ENCODE measurements at regions not wholly inside any gene's neighbourhood (a gene's known extent, or its start where the extent isn't known, plus 50 kb on each side); places are given as distances from the start of the nearest gene placed in this dataset.
"Not testable (repeated sequence)": the region's sequence is repeated elsewhere in the genome, so short reads cannot be mapped to it uniquely, and the experiment has no call there.

GRCh38 chr3:163556813-163557523 lies 1521.3 kb downstream of the SI start:
- TF ChIP-seq CTCF (IDR thresholded peaks at IDR 0.05; ENCODE audit: unreplicated experiment): no peak
- peaks cover 3% of the 10 kb centered on the region for H3K9me3 Mint-ChIP-seq (ENCODE audit: low read depth, unreplicated experiment)
- H3K4me3 Mint-ChIP-seq (ENCODE audit: low read depth, unreplicated experiment): no peak overlapping the region
- no peak for DNase-seq
- peaks cover 9% of the 10 kb centered on the region for H3K4me1 Mint-ChIP-seq (ENCODE audit: low read depth, unreplicated experiment)
- intact Hi-C loops (cut with micrococcal nuclease; ENCODE audit: unreplicated experiment): no loop called here
- BruUV-seq (replicated peaks): no TSS peak
- H3K27ac Mint-ChIP-seq (ENCODE audit: unreplicated experiment): no peak overlapping the region
- no peaks in the 10 kb centered on the region for H3K27me3 Mint-ChIP-seq (ENCODE audit: unreplicated experiment)
- CTCF ChIA-PET: interaction anchor here (0.7 kb wide), 1 partner anchor 82 kb away, joined by 3 read pairs; no protein-coding TSS in a partner anchor
- no peaks in the 10 kb centered on the region for H3K36me3 Mint-ChIP-seq (ENCODE audit: insufficient read depth, unreplicated experiment)

- TF ChIP-seq CTCF (IDR thresholded peaks at IDR 0.05; ENCODE audit: unreplicated experiment): no peak
- Mint-ChIP-seq H3K36me3 (ENCODE audit: insufficient read depth, unreplicated experiment) (no peaks in the 10 kb centered on the region), H3K27me3 (ENCODE audit: unreplicated experiment) (no peaks in the 10 kb centered on the region), H3K4me1 (ENCODE audit: low read depth, unreplicated experiment) (peaks cover 9% of the 10 kb centered on the region), H3K9me3 (ENCODE audit: low read depth, unreplicated experiment) (peaks cover 7% of the 10 kb centered on the region), H3K4me3 (ENCODE audit: low read depth, unreplicated experiment) (no peak overlapping the region), H3K27ac (ENCODE audit: unreplicated experiment) (no peak overlapping the region)
- no peak for DNase-seq
- CTCF ChIA-PET: interaction anchor here (0.7 kb wide), 2 partner anchors 83 to 372 kb away, joined by 3 read pairs; no protein-coding TSS in a partner anchor
- BruUV-seq (replicated peaks): no TSS peak
- intact Hi-C loops (cut with micrococcal nuclease; ENCODE audit: unreplicated experiment): no loop called here
These were observed 1522.4 kb downstream of the SI start for GRCh38 chr3:163555918-163556317.

DNA sequence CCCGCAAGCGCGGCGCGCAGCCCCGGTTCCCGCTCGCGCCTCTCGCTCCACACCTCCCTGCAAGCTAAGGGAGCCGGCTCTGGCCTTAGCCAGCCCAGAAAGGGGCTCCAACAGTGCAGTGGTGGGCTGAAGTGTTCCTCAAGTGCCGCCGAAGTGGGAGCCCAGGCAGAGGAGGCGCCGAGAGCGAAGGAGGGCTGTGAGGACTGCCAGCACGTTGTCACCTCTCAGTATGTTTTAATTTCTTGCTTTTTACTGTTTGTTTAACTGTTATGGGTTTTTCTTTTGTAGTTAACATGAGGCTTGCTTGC lies 1525.7 kb downstream of the SI start:
- H3K36me3 Mint-ChIP-seq (ENCODE audit: insufficient read depth, unreplicated experiment): no peaks in the 10 kb centered on the region
- no peak for DNase-seq
- no peak overlapping the region for H3K4me3 Mint-ChIP-seq (ENCODE audit: low read depth, unreplicated experiment)
- no TSS peak for BruUV-seq (replicated peaks)
- no peaks in the 10 kb centered on the region for H3K27me3 Mint-ChIP-seq (ENCODE audit: unreplicated experiment)
- TF ChIP-seq CTCF (IDR thresholded peaks at IDR 0.05; ENCODE audit: unreplicated experiment): no peak
- H3K27ac Mint-ChIP-seq (ENCODE audit: unreplicated experiment): no peak overlapping the region
- intact Hi-C loops (cut with micrococcal nuclease; ENCODE audit: unreplicated experiment): no loop called here
- H3K9me3 Mint-ChIP-seq (ENCODE audit: low read depth, unreplicated experiment): peaks cover 7% of the 10 kb centered on the region
- H3K4me1 Mint-ChIP-seq (ENCODE audit: low read depth, unreplicated experiment): peaks cover 9% of the 10 kb centered on the region
- CTCF ChIA-PET: no interaction called here

DNA sequence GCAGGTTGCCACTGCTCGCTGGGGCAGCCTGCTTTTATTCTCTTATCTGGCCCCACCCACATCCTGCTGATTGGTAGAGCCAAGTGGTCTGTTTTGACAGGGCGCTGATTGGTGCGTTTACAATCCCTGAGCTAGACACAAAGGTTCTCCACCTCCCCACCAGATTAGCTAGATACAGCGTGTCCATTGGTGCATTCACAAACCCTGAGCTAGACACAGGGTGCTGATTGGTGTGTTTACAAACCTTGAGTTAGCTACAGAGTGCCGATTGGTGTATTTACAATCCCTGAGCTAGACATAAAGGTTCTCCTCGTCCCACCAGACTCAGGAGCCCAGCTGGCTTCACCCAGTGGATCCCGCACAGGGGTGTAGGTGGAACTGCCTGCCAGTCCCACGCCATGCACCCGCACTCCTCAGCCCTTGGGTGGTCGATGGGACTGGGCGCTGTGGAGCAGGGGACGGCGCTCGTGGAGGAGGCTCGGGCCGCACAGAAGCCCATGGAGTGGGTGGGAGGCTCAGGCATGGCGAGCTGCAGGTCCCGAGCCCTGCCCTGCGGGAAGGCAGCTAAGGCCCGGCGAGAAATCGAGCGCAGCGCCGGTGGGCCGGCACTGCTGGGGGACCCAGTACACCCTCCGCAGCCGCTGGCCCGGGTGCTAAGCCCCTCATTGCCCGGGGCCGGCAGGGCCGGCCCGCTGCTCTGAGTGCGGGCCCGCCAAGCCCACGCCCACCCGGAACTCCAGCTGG lies 1526.2 kb downstream of the SI start:
- DNase-seq; H3K9me3 Mint-ChIP-seq (ENCODE audit: low read depth, unreplicated experiment); H3K27me3 Mint-ChIP-seq (ENCODE audit: unreplicated experiment); H3K4me1 Mint-ChIP-seq (ENCODE audit: low read depth, unreplicated experiment); H3K4me3 Mint-ChIP-seq (ENCODE audit: low read depth, unreplicated experiment); BruUV-seq (replicated peaks); H3K36me3 Mint-ChIP-seq (ENCODE audit: insufficient read depth, unreplicated experiment); CTCF ChIA-PET; intact Hi-C loops (cut with micrococcal nuclease; ENCODE audit: unreplicated experiment); H3K27ac Mint-ChIP-seq (ENCODE audit: unreplicated experiment): not testable (repeated sequence)

- Mint-ChIP-seq H3K4me1 (ENCODE audit: low read depth, unreplicated experiment) (no peaks in the 10 kb centered on the region), H3K27me3 (ENCODE audit: unreplicated experiment) (no peaks in the 10 kb centered on the region), H3K4me3 (ENCODE audit: low read depth, unreplicated experiment) (no peak overlapping the region), H3K9me3 (ENCODE audit: low read depth, unreplicated experiment) (peaks cover 4% of the 10 kb centered on the region), H3K27ac (ENCODE audit: unreplicated experiment) (no peak overlapping the region), H3K36me3 (ENCODE audit: insufficient read depth, unreplicated experiment) (no peaks in the 10 kb centered on the region)
- CTCF ChIA-PET: no interaction called here
- no TSS peak for BruUV-seq (replicated peaks)
- no peak for DNase-seq
- no peak for TF ChIP-seq CTCF (IDR thresholded peaks at IDR 0.05; ENCODE audit: unreplicated experiment)
- intact Hi-C loops (cut with micrococcal nuclease; ENCODE audit: unreplicated experiment): no loop called here
These were observed 1530.3 kb downstream of the SI start for GRCh38 chr3:163548015-163548414.

Data from Calu3 (cell line).